Breast epithelium (tissue), 3 donors: ENCODE measurements at regions not wholly inside any gene's neighbourhood (a gene's known extent, or its start where the extent isn't known, plus 50 kb on each side); places are given as distances from the start of the nearest gene placed in this dataset.

Experiments used
- POLR2A ChIP-seq: fragments of 450-650 bp; IDR thresholded peaks from one replicate; pipeline ENCODE4 v1.6.1; 2016; ENCODE audit warnings: antibody characterized with exemption, mild to moderate bottlenecking, moderate library complexity
- POLR2AphosphoS5 ChIP-seq, 3 donors: sonication (generic); formaldehyde crosslinking; IDR thresholded peaks; one replicate each; pipeline ENCODE4 v1.6.1; 2017; ENCODE audit warnings: antibody characterized with exemption in 3 of 3
- TF ChIP-seq, protein P1 (sequence below), 3 donors: fragments of 450-650 bp; IDR thresholded peaks; one replicate each; pipeline ENCODE4 v1.5.1; 2016 to 2017; ENCODE audit warnings: antibody characterized with exemption in 3 of 3, mild to moderate bottlenecking in 3 of 3, moderate library complexity in 3 of 3

GRCh38 chr1:238752327-238752726 lies 634.0 kb upstream of the CHRM3 start:
- TF ChIP-seq POLR2AphosphoS5 (IDR thresholded peaks at IDR 0.05), result no peak
- TF ChIP-seq, protein P1, sequence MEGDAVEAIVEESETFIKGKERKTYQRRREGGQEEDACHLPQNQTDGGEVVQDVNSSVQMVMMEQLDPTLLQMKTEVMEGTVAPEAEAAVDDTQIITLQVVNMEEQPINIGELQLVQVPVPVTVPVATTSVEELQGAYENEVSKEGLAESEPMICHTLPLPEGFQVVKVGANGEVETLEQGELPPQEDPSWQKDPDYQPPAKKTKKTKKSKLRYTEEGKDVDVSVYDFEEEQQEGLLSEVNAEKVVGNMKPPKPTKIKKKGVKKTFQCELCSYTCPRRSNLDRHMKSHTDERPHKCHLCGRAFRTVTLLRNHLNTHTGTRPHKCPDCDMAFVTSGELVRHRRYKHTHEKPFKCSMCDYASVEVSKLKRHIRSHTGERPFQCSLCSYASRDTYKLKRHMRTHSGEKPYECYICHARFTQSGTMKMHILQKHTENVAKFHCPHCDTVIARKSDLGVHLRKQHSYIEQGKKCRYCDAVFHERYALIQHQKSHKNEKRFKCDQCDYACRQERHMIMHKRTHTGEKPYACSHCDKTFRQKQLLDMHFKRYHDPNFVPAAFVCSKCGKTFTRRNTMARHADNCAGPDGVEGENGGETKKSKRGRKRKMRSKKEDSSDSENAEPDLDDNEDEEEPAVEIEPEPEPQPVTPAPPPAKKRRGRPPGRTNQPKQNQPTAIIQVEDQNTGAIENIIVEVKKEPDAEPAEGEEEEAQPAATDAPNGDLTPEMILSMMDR (IDR thresholded peaks at IDR 0.05), result no peak
- no peak for TF ChIP-seq POLR2A
